Dendritic cell treated with granulocyte-macrophage colony-stimulating factor and Interleukin-4, amounts not matched to agents 40 ng/mL and 50 ng/mL, for 4 days (primary cell): ENCODE measurements at regions not wholly inside any gene's neighbourhood (a gene's known extent, or its start where the extent isn't known, plus 50 kb on each side); places are given as distances from the start of the nearest gene placed in this dataset.

Source experiments
- H3K27ac Mint-ChIP-seq: one replicate; pipeline ENCODE4 v1.8.0; 2022; ENCODE audit warnings: mild to moderate bottlenecking, mixed read lengths
- H3K27me3 Mint-ChIP-seq: one replicate; pipeline ENCODE4 v1.8.0; 2022; ENCODE audit warnings: mild to moderate bottlenecking, mixed read lengths
- H3K36me3 Mint-ChIP-seq: one replicate; pipeline ENCODE4 v1.8.0; 2022; ENCODE audit warnings: low read depth, mixed read lengths
- H3K4me1 Mint-ChIP-seq: one replicate; pipeline ENCODE4 v1.8.0; 2022; ENCODE audit warnings: low read depth, mixed read lengths
- H3K4me3 Mint-ChIP-seq: one replicate; pipeline ENCODE4 v1.8.0; 2022; ENCODE audit warnings: mild to moderate bottlenecking, moderate library complexity, mixed read lengths
- H3K9me3 Mint-ChIP-seq: one replicate; pipeline ENCODE4 v1.8.0; 2022; ENCODE audit warnings: mixed read lengths
- intact Hi-C: fragments of 100-400 bp; cut with micrococcal nuclease; formaldehyde crosslinking; loops from one replicate; pipeline ENCODE4 v1.15.0; 2022

DNA sequence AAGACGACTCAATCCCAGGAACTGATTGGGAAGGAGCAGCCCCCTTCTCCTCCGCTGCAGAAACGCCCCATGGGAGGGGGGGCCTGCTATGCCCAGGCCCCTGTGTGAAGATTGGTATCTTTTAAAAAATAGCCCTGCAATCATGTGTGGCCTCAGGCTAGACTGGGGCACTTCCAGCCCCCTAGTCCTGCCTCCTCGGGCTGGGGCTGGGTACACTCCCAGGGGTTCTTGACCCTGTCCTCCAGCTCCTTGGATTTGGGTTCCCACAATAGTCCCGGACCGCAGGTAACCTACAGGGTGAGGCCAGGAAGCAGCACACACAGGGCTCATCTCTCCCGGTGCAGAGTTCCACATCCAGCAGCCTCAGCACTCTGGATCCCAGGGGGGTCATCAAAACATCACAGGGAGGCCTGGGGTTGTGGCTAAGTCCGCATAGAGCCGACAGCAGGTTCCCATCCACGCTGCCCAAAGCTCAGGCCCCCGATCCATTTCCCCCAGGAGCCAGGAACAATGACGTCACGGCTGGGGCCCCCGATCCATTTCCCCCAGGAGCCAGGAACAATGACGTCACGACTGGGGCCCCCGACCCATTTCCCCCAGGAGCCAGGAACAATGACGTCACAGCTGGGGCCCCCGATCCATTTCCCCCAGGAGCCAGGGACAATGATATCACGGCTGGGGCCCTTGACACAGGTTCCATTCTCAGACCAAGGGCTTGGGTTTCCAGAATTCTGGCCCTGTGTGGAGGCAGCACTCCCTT, 202.4 kb downstream of the IRF8 start:
- no peak overlapping the region for H3K27ac Mint-ChIP-seq
- no peaks in the 10 kb centered on the region for H3K4me1 Mint-ChIP-seq

DNA sequence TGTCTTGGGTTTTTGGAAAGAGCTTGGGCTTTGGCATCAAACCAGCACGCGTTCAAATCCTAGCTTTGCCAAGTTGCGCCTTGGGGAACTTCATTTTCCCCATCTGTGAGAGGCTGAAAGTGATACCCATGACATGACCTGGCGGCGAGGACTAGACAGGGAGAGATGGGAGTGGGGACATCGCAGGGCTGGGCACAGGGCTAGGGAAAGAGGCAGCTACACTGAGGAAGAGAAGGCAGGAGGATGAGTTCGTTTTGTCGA, 202.9 kb downstream of the IRF8 start:
- H3K4me3 Mint-ChIP-seq = no peak overlapping the region

More for the DNA sequence above, 202.4 kb downstream of the IRF8 start:
- intact Hi-C loops = no loop called here
- Mint-ChIP-seq H3K9me3 (no peaks in the 10 kb centered on the region), H3K4me3 (no peak overlapping the region), H3K27me3 (peaks cover 13% of the 10 kb centered on the region), H3K36me3 (no peaks in the 10 kb centered on the region)

GRCh38 chr16:86103320-86103719, 204.4 kb downstream of the IRF8 start:
- no peak overlapping the region for H3K27ac Mint-ChIP-seq
- H3K4me1 Mint-ChIP-seq = no peaks in the 10 kb centered on the region
- H3K9me3 Mint-ChIP-seq = no peaks in the 10 kb centered on the region
- peaks cover 12% of the 10 kb centered on the region for H3K27me3 Mint-ChIP-seq
- no peak overlapping the region for H3K4me3 Mint-ChIP-seq
- no peaks in the 10 kb centered on the region for H3K36me3 Mint-ChIP-seq
- intact Hi-C loops = no loop called here

More for the DNA sequence above, 202.9 kb downstream of the IRF8 start:
- Mint-ChIP-seq H3K4me1 (no peaks in the 10 kb centered on the region), H3K27ac (no peak overlapping the region), H3K36me3 (no peaks in the 10 kb centered on the region), H3K27me3 (peaks cover 13% of the 10 kb centered on the region), H3K9me3 (no peaks in the 10 kb centered on the region)
- intact Hi-C loops = no loop called here

GRCh38 chr16:86104537-86105048, 205.6 kb downstream of the IRF8 start:
- no peaks in the 10 kb centered on the region for H3K4me1 Mint-ChIP-seq
- intact Hi-C loops = no loop called here
- no peaks in the 10 kb centered on the region for H3K36me3 Mint-ChIP-seq
- H3K27ac Mint-ChIP-seq = no peak overlapping the region
- H3K4me3 Mint-ChIP-seq = no peak overlapping the region
- H3K9me3 Mint-ChIP-seq = no peaks in the 10 kb centered on the region
- peaks cover 7% of the 10 kb centered on the region for H3K27me3 Mint-ChIP-seq

DNA sequence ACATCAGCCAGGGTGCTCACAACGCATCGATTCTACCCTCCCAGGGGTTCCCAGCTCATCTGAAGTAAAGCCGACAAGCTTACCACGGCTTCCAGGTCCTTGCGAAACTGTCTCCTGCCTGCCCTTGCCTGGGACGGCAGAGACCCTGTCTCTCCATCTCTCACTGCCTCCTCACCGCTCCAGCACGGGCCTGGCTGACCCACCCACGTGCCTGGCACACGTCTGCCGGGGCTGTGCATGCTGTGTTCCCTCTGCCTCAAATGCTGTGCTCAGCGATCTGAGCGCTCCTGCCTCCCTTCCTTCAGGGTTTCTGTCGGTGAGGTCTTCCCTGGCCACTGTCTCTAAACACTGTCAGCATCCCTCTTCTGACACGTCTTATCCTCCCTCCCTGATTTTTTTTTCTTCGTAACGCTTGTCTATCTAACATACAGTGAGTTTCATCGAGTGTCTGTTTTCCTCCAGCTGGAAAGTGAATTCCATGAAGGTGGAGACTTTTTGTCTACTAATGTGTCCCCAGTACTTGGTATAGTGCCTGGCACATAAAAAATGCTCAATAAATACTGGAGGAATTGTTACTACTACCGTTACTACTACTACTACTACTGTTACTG, 208.4 kb downstream of the IRF8 start:
- Mint-ChIP-seq H3K27me3 (peaks cover 9% of the 10 kb centered on the region), H3K36me3 (no peaks in the 10 kb centered on the region), H3K27ac (no peak overlapping the region), H3K4me3 (no peak overlapping the region), H3K9me3 (peaks cover 9% of the 10 kb centered on the region), H3K4me1 (no peaks in the 10 kb centered on the region)
- intact Hi-C loops = no loop called here

DNA sequence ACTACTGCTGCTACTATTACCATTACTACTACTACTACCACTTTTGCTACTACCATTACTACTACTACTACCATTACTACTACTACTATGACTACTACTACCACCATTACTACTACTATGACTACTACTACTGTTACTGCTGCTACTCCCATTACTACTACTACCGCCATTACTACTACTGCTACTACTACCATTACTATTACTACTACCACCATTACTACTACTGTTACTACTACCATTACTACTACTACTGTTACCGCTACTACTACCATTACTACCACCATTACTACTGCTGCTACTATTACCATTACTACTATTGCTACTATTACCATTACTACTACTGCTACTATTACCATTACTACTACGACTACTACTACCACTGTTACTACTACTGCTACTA, 209.1 kb downstream of the IRF8 start:
- Mint-ChIP-seq H3K27me3 (peaks cover 11% of the 10 kb centered on the region), H3K4me3 (no peak overlapping the region), H3K4me1 (no peaks in the 10 kb centered on the region), H3K9me3 (peaks cover 9% of the 10 kb centered on the region), H3K27ac (no peak overlapping the region), H3K36me3 (no peaks in the 10 kb centered on the region)
- intact Hi-C loops = no loop called here

DNA sequence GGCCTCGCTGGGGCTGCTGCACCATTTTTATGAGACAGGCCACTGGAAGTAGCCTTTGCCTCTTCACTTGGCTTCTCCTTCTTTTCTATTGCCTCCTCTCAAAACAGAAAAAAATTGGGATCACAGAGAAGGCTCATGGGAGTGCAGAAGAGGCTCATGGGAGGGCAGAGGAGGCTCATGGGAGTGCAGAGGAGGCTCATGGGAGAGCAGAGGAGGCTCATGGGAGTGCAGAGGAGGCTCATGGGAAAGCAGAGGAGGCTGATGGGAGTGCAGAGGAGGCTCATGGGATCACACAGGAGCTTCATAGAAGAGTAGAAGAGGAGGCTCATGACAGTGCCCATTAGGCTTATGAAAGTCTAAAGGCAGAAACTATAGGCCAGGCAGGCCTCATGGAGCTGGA, 211.2 kb downstream of the IRF8 start:
- no peaks in the 10 kb centered on the region for H3K36me3 Mint-ChIP-seq
- H3K27me3 Mint-ChIP-seq = peaks cover 10% of the 10 kb centered on the region
- H3K9me3 Mint-ChIP-seq = peaks cover 9% of the 10 kb centered on the region
- H3K27ac Mint-ChIP-seq = no peak overlapping the region
- H3K4me3 Mint-ChIP-seq = no peak overlapping the region
- H3K4me1 Mint-ChIP-seq = no peaks in the 10 kb centered on the region
- intact Hi-C loops = no loop called here

DNA sequence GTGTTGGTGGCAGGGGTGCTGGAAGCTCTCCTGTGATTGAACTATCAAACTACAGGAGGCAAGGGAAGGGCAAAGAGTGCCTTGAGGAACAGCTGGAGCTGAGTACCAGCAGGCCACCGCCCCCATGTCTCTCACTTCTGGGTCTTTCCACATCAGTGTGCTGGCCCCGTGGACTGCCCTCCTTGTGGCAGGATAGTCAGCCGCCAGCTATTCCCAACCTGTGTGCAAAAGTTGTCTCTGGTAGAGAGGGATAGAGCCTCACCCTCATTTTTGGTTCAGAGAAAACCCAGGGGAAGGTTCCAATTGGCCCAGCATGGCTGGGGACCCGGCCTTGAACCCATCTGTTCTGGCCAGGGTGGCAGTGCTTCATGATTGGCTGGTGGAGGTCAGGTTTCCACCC, 211.8 kb downstream of the IRF8 start:
- Mint-ChIP-seq H3K36me3 (no peaks in the 10 kb centered on the region), H3K4me3 (no peak overlapping the region), H3K4me1 (no peaks in the 10 kb centered on the region), H3K9me3 (peaks cover 9% of the 10 kb centered on the region), H3K27ac (no peak overlapping the region), H3K27me3 (peaks cover 10% of the 10 kb centered on the region)
- intact Hi-C loops = no loop called here

GRCh38 chr16:86112178-86112577, 213.2 kb downstream of the IRF8 start:
- peaks cover 8% of the 10 kb centered on the region for H3K27me3 Mint-ChIP-seq
- no peak overlapping the region for H3K4me3 Mint-ChIP-seq
- no peaks in the 10 kb centered on the region for H3K36me3 Mint-ChIP-seq
- H3K9me3 Mint-ChIP-seq = peaks cover 9% of the 10 kb centered on the region
- no peaks in the 10 kb centered on the region for H3K4me1 Mint-ChIP-seq
- intact Hi-C loops = no loop called here
- H3K27ac Mint-ChIP-seq = no peak overlapping the region

- no peaks in the 10 kb centered on the region for H3K9me3 Mint-ChIP-seq
- peaks cover 20% of the 10 kb centered on the region for H3K27me3 Mint-ChIP-seq
- intact Hi-C loops = no loop called here
- no peak overlapping the region for H3K27ac Mint-ChIP-seq
- H3K4me3 Mint-ChIP-seq = no peak overlapping the region
- no peaks in the 10 kb centered on the region for H3K36me3 Mint-ChIP-seq
- H3K4me1 Mint-ChIP-seq = no peaks in the 10 kb centered on the region
Observed at GRCh38 chr16:86117235-86117634, 218.3 kb downstream of the IRF8 start.

DNA sequence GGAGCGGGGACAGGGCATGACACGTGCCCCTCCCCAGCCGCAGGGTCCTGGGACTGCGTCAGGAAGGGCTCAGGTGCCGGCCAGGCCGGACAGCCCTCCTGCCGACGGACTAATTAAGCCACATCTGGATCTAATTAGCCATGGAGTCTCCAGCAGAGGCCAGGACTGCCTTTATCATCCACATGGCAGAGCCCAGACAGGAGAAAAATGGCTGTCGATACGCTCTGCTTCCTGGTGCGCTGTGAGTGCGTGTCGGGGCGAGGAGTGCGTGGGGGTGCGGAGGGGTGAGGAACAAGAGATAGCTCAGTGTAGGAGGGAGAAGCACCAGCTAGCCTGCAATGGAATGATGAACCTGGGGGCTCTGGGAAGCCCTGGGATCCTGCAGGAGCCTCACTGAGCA, 218.8 kb downstream of the IRF8 start:
- intact Hi-C loops = no loop called here
- Mint-ChIP-seq H3K27me3 (peaks cover 25% of the 10 kb centered on the region), H3K4me3 (no peak overlapping the region), H3K4me1 (no peaks in the 10 kb centered on the region), H3K27ac (no peak overlapping the region), H3K36me3 (no peaks in the 10 kb centered on the region), H3K9me3 (no peaks in the 10 kb centered on the region)

GRCh38 chr16:86118467-86119307, 219.7 kb downstream of the IRF8 start:
- Mint-ChIP-seq H3K9me3 (no peaks in the 10 kb centered on the region), H3K27ac (no peak overlapping the region), H3K4me1 (no peaks in the 10 kb centered on the region), H3K4me3 (no peak overlapping the region), H3K27me3 (peaks cover 24% of the 10 kb centered on the region), H3K36me3 (no peaks in the 10 kb centered on the region)
- intact Hi-C loops = no loop called here

- intact Hi-C loops = no loop called here
- H3K27ac Mint-ChIP-seq = no peak overlapping the region
- no peak overlapping the region for H3K4me3 Mint-ChIP-seq
- peaks cover 31% of the 10 kb centered on the region for H3K27me3 Mint-ChIP-seq
- H3K36me3 Mint-ChIP-seq = no peaks in the 10 kb centered on the region
- no peaks in the 10 kb centered on the region for H3K9me3 Mint-ChIP-seq
- H3K4me1 Mint-ChIP-seq = no peaks in the 10 kb centered on the region
Observed at GRCh38 chr16:86120201-86121192, 221.5 kb downstream of the IRF8 start.
